Erythroblast (primary cell): ENCODE measurements at regions not wholly inside any gene's neighbourhood (a gene's known extent, or its start where the extent isn't known, plus 50 kb on each side); places are given as distances from the start of the nearest gene placed in this dataset.
"Not testable (repeated sequence)": the region's sequence is repeated elsewhere in the genome, so short reads cannot be mapped to it uniquely, and the experiment has no call there.

ENCODE experiments used
- DNase-seq, 2 experiments: peaks; one replicate each; lab custom pipeline; 2025; lab: John Stamatoyannopoulos, UW
- GATA1 ChIP-seq: IDR thresholded peaks from 2 replicates; pipeline ENCODE4 v1.6.1; 2011; ENCODE audit warnings: low read depth, mild to moderate bottlenecking, control low read depth, low read length, moderate library complexity
- POLR2A ChIP-seq: IDR thresholded peaks from 2 replicates; pipeline ENCODE4 v1.6.1; 2011; ENCODE audit warnings: mild to moderate bottlenecking, low read length

DNA sequence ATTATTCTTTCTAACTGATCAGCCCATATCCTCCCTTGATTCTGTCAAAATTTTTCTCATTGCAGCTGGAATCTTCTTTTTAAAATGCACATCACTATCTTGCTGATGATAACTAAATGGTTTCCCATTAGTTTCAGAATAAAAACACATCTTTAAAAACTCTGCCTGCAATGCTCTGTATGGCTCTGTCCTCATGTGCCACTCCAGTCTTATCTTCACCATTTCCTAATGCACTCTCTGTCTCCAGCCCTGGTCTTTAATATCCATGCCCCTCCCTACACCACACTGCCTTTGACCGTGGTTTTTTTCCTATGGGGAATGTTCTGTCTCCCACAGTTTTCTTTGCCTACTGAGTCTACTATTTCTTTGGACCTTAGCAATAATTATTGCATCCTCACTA, 244.1 kb upstream of the ARSJ start:
- DNase-seq = no peak
- TF ChIP-seq POLR2A = no peak
- no peak for TF ChIP-seq GATA1

DNA sequence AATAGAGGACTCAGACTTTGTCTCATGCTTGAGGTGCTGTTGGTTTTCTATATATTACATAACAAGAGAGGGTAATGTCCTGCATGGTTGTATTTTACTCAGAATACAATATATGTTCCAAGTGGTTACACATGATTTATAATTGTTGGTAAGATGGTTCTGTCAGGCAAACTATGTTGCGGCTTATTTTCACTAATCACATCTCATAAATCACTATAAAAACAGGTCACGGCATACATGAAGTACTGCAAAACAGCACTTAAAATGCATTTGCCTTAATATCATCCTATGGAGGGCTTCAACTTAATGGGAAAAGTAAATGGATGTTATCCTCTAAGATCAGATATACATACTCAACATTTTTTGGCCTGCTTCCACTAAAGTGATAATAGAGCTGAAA, 246.0 kb upstream of the ARSJ start:
- TF ChIP-seq GATA1 (no peak), POLR2A (no peak)
- DNase-seq = no peak

DNA sequence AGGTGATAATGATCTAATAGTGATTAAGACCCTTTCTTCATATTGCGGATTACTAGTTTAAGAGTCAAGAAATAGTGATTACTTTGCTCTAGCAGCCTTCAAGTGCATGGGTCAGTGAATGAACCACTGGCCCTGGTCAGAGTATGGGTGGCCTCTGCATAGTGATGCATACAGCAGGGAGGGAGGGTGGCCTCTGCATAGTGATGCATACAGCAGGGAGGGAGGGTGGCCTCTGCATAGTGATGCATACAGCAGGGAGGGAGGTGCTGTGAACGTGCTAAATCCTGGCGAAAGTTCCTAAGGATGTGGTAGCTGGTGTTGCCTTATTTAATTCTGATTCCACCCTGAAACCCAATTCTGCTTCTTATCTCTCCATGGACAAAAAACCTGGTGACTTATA, 246.7 kb upstream of the ARSJ start:
- TF ChIP-seq GATA1 (no peak), POLR2A (no peak)
- DNase-seq = no peak

DNA sequence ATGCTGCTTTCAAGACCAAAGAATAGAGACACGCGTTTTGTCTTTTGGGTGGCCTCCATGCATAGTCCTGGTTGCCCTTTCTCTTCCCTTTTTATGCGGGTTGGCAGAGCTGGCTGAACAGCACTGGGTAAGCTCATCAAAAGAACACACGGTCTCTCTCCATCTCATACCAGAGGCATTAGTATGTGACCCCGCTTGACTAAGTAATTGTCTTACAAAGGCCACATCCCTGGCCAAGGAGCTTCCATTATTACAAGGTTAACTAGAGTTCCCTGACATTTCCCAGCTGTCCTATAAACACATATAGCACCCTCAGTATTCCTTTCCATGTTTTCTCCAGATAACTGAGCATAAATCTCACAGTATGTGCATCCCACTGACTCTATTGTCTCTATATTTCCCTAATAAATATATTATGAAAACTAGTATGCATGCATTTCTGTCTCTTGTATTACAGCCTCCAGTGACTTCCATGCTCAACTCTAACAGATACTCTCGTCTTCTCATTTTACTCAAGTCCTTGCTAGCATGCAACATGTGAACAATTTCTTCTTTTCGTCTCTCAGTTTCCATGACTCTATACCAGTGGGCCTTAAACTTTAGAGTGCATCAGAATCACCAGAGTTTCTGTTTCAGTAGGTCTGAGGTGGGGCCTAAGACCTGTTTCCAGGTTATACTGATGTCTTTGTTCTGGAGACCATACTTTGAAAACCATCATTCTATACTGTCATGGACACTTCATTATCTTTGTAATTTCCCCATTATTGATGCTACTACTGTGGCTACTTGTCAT, 247.7 kb upstream of the ARSJ start:
- TF ChIP-seq GATA1 (no peak), POLR2A (no peak)
- DNase-seq = no peak

- TF ChIP-seq GATA1 (no peak), POLR2A (no peak)
- DNase-seq = no peak
Measured at GRCh38 chr4:114229706-114230105, 250.3 kb upstream of the ARSJ start.

DNA sequence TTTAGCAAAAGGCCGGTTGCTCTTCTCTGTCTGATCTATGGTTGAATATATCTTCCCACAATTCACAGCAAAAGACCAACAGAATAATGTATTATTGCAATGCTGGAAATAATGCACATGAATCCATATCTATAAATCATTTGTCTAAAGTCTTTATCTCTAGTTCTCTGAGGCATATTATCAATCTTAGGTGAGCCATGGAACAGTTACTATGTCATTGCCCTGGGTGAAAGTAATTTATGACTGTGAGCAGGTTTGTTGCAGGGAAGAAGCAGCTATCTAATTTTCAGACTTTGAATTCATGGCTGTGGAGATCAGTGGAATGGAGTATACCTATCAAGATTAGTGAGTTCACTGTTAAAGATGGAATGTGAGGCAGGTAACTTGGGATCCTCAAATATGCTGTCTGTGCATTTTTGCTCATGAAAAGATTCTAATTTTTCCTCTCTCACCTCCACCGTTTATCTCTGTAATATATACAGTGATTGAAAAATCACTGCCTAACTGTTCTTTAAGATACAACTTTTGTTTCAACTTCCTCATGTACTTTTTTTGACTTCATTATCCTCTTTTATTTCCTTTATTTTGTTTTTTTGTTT, 256.8 kb upstream of the ARSJ start:
- DNase-seq = no peak

DNA sequence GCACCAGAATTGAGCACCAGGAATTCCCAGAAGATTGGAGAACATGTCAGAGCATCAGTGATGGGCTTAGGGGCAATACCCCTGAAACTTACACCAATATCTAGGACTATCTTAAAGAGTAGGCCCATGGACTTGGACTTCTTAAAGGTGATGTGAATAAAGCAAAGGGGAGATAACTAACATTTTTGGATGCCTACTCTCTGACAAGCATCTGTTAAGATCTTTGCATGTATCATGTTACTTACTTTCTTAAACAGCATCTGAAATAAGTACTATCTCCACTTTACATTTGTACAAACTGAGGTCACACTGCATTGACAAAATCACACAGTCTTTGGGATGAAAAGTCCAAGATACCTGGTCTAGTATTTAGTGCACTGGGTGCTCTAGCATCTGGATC, 258.6 kb upstream of the ARSJ start:
- TF ChIP-seq GATA1 (no peak), POLR2A (no peak)
- no peak for DNase-seq

More for the DNA sequence above, 256.8 kb upstream of the ARSJ start:
- TF ChIP-seq POLR2A (no peak), GATA1 (no peak)

- no peak for DNase-seq
- TF ChIP-seq GATA1 (no peak), POLR2A (no peak)
Measured at GRCh38 chr4:114249561-114249960, 270.1 kb upstream of the ARSJ start.

GRCh38 chr4:114249976-114250375, 270.5 kb upstream of the ARSJ start:
- no peak for DNase-seq
- TF ChIP-seq POLR2A (no peak), GATA1 (no peak)

GRCh38 chr4:114250439-114250891, 271.0 kb upstream of the ARSJ start:
- DNase-seq = no peak
- TF ChIP-seq POLR2A = no peak
- TF ChIP-seq GATA1 = no peak

DNA sequence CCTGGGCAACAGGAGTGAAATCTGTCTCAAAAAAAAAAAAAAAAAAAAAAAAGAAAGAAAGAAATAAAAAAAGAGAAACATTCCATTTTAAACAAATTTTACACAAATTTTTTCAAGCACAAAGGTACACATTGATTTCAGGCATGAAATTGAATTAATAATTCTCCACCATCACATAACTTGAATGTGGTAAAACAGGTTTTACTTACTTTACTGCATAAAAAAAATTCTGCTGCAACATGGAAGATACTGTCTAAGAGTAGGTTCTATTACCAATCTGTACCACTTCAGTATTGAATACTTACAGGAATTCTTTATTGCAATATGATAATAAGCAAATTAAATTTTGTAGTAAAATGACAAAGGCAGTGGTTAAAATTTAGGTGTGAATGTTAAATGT, 271.6 kb upstream of the ARSJ start:
- no peak for TF ChIP-seq POLR2A
- no peak for TF ChIP-seq GATA1
- DNase-seq = no peak

GRCh38 chr4:114252499-114252898, 273.1 kb upstream of the ARSJ start:
- no peak for TF ChIP-seq POLR2A
- DNase-seq = no peak

GRCh38 chr4:114257501-114257900, 278.1 kb upstream of the ARSJ start:
- TF ChIP-seq POLR2A (no peak), GATA1 (no peak)
- DNase-seq = no peak

- not testable (repeated sequence) for DNase-seq
Measured at GRCh38 chr4:114262421-114262820, 283.0 kb upstream of the ARSJ start.

- no peak for DNase-seq
- TF ChIP-seq GATA1 (no peak), POLR2A (no peak)
Measured at GRCh38 chr4:114263233-114263632, 283.8 kb upstream of the ARSJ start.
